ENCODE measurements at regions not wholly inside any gene's neighbourhood (a gene's known extent, or its start where the extent isn't known, plus 50 kb on each side); places are given as distances from the start of the nearest gene placed in this dataset.

DNA sequence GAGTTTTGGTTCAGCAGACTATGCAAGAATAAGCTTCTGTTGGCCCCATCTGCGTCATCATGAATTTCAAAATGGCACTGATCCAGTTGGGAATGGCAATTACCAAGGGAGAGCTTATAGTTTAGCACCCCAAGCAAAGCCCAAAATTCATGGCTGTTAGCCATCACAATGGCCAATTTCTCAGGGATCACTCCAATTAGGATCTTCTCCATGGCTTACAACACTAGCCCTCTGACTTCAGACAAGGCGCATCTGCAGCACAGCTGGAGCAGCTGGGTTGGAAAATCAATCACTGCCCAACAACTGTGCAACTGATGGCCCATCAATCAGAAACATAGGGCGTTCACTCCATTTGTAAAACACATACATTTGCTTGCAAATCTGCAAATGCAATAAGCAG, 273.6 kb downstream of the SRBD1 start:
- TF ChIP-seq, protein P1, sequence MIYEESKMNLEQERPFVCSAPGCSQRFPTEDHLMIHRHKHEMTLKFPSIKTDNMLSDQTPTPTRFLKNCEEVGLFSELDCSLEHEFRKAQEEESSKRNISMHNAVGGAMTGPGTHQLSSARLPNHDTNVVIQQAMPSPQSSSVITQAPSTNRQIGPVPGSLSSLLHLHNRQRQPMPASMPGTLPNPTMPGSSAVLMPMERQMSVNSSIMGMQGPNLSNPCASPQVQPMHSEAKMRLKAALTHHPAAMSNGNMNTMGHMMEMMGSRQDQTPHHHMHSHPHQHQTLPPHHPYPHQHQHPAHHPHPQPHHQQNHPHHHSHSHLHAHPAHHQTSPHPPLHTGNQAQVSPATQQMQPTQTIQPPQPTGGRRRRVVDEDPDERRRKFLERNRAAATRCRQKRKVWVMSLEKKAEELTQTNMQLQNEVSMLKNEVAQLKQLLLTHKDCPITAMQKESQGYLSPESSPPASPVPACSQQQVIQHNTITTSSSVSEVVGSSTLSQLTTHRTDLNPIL (CRISPR knock-in tag; IDR thresholded peaks at IDR 0.05; ENCODE audit: low read depth), result no peak
- TF ChIP-seq ZNF70 (CRISPR knock-in tag; IDR thresholded peaks at IDR 0.05) (no peak), ZFP30 (CRISPR knock-in tag; IDR thresholded peaks at IDR 0.05) (no peak), RARB (CRISPR knock-in tag; IDR thresholded peaks at IDR 0.05) (no peak), CSDC2 (CRISPR knock-in tag; IDR thresholded peaks at IDR 0.05) (no peak), TOX (CRISPR knock-in tag; IDR thresholded peaks at IDR 0.05; ENCODE audit: borderline replicate concordance) (no peak), ARNTL (CRISPR knock-in tag; IDR thresholded peaks at IDR 0.05; ENCODE audit: borderline replicate concordance, low read depth) (no peak), BACH2 (CRISPR knock-in tag; IDR thresholded peaks at IDR 0.05; ENCODE audit: borderline replicate concordance) (no peak), OSR1 (CRISPR knock-in tag; IDR thresholded peaks at IDR 0.05) (no peak), PPARA (CRISPR knock-in tag; IDR thresholded peaks at IDR 0.05; ENCODE audit: borderline replicate concordance) (no peak), ZC3H10 (CRISPR knock-in tag; IDR thresholded peaks at IDR 0.05) (no peak)
- TF ChIP-seq, protein P2, sequence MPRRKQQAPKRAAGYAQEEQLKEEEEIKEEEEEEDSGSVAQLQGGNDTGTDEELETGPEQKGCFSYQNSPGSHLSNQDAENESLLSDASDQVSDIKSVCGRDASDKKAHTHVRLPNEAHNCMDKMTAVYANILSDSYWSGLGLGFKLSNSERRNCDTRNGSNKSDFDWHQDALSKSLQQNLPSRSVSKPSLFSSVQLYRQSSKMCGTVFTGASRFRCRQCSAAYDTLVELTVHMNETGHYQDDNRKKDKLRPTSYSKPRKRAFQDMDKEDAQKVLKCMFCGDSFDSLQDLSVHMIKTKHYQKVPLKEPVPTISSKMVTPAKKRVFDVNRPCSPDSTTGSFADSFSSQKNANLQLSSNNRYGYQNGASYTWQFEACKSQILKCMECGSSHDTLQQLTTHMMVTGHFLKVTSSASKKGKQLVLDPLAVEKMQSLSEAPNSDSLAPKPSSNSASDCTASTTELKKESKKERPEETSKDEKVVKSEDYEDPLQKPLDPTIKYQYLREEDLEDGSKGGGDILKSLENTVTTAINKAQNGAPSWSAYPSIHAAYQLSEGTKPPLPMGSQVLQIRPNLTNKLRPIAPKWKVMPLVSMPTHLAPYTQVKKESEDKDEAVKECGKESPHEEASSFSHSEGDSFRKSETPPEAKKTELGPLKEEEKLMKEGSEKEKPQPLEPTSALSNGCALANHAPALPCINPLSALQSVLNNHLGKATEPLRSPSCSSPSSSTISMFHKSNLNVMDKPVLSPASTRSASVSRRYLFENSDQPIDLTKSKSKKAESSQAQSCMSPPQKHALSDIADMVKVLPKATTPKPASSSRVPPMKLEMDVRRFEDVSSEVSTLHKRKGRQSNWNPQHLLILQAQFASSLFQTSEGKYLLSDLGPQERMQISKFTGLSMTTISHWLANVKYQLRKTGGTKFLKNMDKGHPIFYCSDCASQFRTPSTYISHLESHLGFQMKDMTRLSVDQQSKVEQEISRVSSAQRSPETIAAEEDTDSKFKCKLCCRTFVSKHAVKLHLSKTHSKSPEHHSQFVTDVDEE (CRISPR knock-in tag; IDR thresholded peaks at IDR 0.05), result no peak
- TF ChIP-seq, protein P3, sequence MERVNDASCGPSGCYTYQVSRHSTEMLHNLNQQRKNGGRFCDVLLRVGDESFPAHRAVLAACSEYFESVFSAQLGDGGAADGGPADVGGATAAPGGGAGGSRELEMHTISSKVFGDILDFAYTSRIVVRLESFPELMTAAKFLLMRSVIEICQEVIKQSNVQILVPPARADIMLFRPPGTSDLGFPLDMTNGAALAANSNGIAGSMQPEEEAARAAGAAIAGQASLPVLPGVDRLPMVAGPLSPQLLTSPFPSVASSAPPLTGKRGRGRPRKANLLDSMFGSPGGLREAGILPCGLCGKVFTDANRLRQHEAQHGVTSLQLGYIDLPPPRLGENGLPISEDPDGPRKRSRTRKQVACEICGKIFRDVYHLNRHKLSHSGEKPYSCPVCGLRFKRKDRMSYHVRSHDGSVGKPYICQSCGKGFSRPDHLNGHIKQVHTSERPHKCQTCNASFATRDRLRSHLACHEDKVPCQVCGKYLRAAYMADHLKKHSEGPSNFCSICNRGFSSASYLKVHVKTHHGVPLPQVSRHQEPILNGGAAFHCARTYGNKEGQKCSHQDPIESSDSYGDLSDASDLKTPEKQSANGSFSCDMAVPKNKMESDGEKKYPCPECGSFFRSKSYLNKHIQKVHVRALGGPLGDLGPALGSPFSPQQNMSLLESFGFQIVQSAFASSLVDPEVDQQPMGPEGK (CRISPR knock-in tag; IDR thresholded peaks at IDR 0.05; ENCODE audit: borderline replicate concordance), result no peak
